Ramos (cell line): ENCODE measurements at regions not wholly inside any gene's neighbourhood (a gene's known extent, or its start where the extent isn't known, plus 50 kb on each side); places are given as distances from the start of the nearest gene placed in this dataset.
"Not testable (repeated sequence)": the region's sequence is repeated elsewhere in the genome, so short reads cannot be mapped to it uniquely, and the experiment has no call there.

Experiments
- in situ Hi-C: fragments of 300-500 bp; cut with MboI; formaldehyde crosslinking; loops from one replicate; pipeline ENCODE4 v1.14.3; 2022; ENCODE audit warnings: low sequenced_read_pairs; ENCODE audit not compliant: unreplicated experiment

- in situ Hi-C loops = loop anchor here (25.0 kb wide), 1 partner anchor 512 kb away; the partner anchor contains the start of gene RNU2-63P
These were observed 248.0 kb upstream of the PLGLB2 start for GRCh38 chr2:87499860-87500259.

- in situ Hi-C loops = not testable (repeated sequence)
These were observed 247.5 kb upstream of the PLGLB2 start for GRCh38 chr2:87500421-87500820.

- in situ Hi-C loops = not testable (repeated sequence)
These were observed 246.9 kb upstream of the PLGLB2 start for GRCh38 chr2:87500951-87501350.

GRCh38 chr2:87502948-87503347 is 244.9 kb upstream of the PLGLB2 start:
- in situ Hi-C loops = not testable (repeated sequence)

GRCh38 chr2:87505239-87505638 is 242.6 kb upstream of the PLGLB2 start:
- in situ Hi-C loops = not testable (repeated sequence)

- in situ Hi-C loops = not testable (repeated sequence)
These were observed 242.0 kb upstream of the PLGLB2 start for GRCh38 chr2:87505909-87506308.

GRCh38 chr2:87507378-87508348 is 240.2 kb upstream of the PLGLB2 start:
- in situ Hi-C loops = not testable (repeated sequence)

GRCh38 chr2:87511195-87511778 is 236.6 kb upstream of the PLGLB2 start:
- in situ Hi-C loops = not testable (repeated sequence)

GRCh38 chr2:87512864-87513530 is 234.9 kb upstream of the PLGLB2 start:
- in situ Hi-C loops = not testable (repeated sequence)

GRCh38 chr2:87514034-87514433 is 233.9 kb upstream of the PLGLB2 start:
- in situ Hi-C loops = not testable (repeated sequence)

GRCh38 chr2:87514515-87514914 is 233.4 kb upstream of the PLGLB2 start:
- in situ Hi-C loops = not testable (repeated sequence)

- in situ Hi-C loops = not testable (repeated sequence)
These were observed 232.7 kb upstream of the PLGLB2 start for GRCh38 chr2:87515226-87515625.

- in situ Hi-C loops = not testable (repeated sequence)
These were observed 232.0 kb upstream of the PLGLB2 start for GRCh38 chr2:87515875-87516274.

GRCh38 chr2:87516369-87516967 is 231.4 kb upstream of the PLGLB2 start:
- in situ Hi-C loops = not testable (repeated sequence)

- in situ Hi-C loops = not testable (repeated sequence)
These were observed 230.4 kb upstream of the PLGLB2 start for GRCh38 chr2:87517438-87517837.

- in situ Hi-C loops = not testable (repeated sequence)
These were observed 229.8 kb upstream of the PLGLB2 start for GRCh38 chr2:87518066-87518465.

GRCh38 chr2:87518547-87518946 is 229.3 kb upstream of the PLGLB2 start:
- in situ Hi-C loops = not testable (repeated sequence)

- in situ Hi-C loops = not testable (repeated sequence)
These were observed 228.5 kb upstream of the PLGLB2 start for GRCh38 chr2:87519158-87520011.

- in situ Hi-C loops = not testable (repeated sequence)
These were observed 226.8 kb upstream of the PLGLB2 start for GRCh38 chr2:87521057-87521456.
